GM12873 (cell line): ENCODE measurements at regions not wholly inside any gene's neighbourhood (a gene's known extent, or its start where the extent isn't known, plus 50 kb on each side); places are given as distances from the start of the nearest gene placed in this dataset.

ENCODE experiments used
- CTCF ChIP-seq: IDR thresholded peaks from 2 replicates; pipeline ENCODE4 v1.5.1; 2012; ENCODE audit warnings: low read depth, mild to moderate bottlenecking, moderate library complexity, low read length, control low read depth; ENCODE audit not compliant: insufficient read depth; ENCODE audit errors: missing control alignments

- TF ChIP-seq CTCF = no peak
These were observed 558.8 kb upstream of the PIK3C3 start for GRCh38 chr18:41396211-41396610.

- TF ChIP-seq CTCF = no peak
These were observed 559.3 kb upstream of the PIK3C3 start for GRCh38 chr18:41395695-41396094.

DNA sequence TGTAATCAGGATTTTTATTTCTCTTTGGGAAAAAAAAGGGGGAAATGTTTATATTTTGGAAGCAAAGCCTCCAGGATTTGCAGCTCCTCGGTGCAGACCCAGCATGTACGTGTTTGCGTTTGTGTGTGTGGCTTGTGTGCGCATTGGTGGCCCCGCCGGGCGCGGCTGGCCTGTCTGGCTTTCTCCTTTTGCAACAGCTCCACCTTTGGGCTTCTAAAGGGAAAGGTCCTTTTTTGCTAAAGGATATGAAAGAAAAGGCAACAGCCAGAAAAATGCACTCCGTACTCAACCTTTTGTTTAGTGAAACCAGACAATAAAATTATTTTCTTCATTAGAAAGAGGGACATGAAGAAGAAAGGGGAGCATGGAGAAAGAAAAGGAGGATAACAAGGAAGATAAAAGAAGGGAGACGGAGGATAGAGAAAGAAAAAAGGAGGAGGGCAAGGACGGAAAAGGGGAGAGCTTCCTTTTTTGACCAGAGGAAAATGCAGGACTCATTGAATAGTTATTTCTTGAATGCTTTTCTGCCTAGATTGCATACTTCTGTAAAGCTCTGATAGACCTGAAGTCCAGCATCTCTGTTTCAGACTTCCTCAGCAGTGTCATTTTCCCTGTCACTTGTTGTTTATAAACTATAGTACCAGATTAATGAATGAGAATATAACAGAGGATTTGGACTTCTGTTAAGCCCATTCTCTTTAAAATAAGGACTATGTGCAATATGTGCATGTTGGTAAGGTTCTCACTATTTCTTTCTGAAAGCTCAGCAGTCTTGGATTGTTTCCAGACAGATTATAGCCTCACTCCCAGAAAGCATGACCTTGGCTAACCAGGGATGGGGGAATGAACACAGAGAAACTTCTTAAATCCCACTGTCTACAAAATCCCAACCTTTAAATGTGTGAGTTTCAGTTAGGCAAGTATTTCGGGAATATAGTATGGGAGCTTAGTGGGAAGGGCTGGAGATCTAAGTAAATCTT is 563.1 kb upstream of the PIK3C3 start:
- peak; percentile 60 for TF ChIP-seq CTCF

- TF ChIP-seq CTCF = no peak
These were observed 564.7 kb upstream of the PIK3C3 start for GRCh38 chr18:41390309-41390708.

GRCh38 chr18:41378598-41378997 is 576.4 kb upstream of the PIK3C3 start:
- TF ChIP-seq CTCF = no peak

GRCh38 chr18:41373612-41374011 is 581.4 kb upstream of the PIK3C3 start:
- no peak for TF ChIP-seq CTCF

DNA sequence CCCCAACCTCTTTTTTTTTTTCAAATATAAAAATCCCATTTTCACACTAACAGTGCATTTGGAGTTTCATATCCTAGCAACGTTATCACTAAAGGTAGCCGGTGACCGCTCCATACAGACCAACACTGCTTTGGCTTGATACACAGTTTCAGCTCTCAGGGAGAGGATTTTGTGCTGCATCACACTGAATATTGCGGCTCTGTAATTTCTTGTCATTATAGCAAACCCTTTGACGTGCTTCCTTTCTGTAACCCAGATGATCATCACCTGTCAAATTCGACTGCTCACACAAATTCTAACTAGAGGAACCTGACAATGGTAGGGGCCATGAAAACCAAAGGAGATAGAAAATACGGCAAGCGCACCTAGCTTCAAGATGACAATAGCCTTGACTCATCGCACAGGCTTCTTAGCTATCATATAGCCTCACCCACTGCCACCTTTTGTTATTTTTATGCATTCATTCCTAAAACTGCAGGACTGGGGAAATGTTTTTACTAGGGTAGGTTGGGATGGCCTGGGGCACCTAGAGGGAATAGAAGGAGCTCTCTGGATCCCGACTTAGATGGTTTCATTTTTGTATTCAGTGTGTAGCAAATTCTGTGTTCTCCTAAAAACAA is 582.9 kb upstream of the PIK3C3 start:
- TF ChIP-seq CTCF = no peak
